PC-9 (cell line): ENCODE measurements at regions not wholly inside any gene's neighbourhood (a gene's known extent, or its start where the extent isn't known, plus 50 kb on each side); places are given as distances from the start of the nearest gene placed in this dataset.

Experiments used
- EZH2 ChIP-seq: fragments of 200-600 bp; sonication (generic); IDR thresholded peaks from 2 replicates; pipeline ENCODE4 v1.8.0; 2017; ENCODE audit warnings: antibody characterized with exemption, low read depth
- TF ChIP-seq, protein P1 (sequence below): fragments of 200-600 bp; sonication (generic); conservative IDR thresholded peaks from 2 replicates; pipeline ENCODE4 v1.6.1; 2017; ENCODE audit warnings: mixed run types, antibody characterized with exemption, mild to moderate bottlenecking, moderate library complexity

DNA sequence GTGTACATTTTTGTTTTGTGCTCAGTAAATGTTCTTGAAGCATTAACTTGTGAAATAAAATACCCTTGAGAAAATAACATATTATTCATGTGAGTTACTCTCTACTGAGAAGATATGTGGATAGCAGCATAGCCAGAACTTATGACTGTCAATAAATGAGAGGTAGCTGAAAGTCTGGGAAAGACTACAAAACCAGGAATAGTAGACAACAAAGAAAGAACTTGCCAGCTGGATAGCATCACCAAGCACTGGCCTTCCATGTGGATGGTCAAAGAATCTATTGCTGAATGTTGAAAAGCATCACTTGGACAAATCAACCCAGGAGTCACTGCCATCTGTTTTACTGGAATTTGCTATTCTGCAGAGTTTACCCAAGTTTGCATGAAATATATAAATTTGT lies 650.0 kb upstream of the HTR2C start:
- TF ChIP-seq, protein P1, sequence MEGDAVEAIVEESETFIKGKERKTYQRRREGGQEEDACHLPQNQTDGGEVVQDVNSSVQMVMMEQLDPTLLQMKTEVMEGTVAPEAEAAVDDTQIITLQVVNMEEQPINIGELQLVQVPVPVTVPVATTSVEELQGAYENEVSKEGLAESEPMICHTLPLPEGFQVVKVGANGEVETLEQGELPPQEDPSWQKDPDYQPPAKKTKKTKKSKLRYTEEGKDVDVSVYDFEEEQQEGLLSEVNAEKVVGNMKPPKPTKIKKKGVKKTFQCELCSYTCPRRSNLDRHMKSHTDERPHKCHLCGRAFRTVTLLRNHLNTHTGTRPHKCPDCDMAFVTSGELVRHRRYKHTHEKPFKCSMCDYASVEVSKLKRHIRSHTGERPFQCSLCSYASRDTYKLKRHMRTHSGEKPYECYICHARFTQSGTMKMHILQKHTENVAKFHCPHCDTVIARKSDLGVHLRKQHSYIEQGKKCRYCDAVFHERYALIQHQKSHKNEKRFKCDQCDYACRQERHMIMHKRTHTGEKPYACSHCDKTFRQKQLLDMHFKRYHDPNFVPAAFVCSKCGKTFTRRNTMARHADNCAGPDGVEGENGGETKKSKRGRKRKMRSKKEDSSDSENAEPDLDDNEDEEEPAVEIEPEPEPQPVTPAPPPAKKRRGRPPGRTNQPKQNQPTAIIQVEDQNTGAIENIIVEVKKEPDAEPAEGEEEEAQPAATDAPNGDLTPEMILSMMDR, result no peak
- TF ChIP-seq EZH2, result no peak
